H9 (cell line): ENCODE measurements at regions not wholly inside any gene's neighbourhood (a gene's known extent, or its start where the extent isn't known, plus 50 kb on each side); places are given as distances from the start of the nearest gene placed in this dataset.

Experiments used
- DNase-seq: peaks from one replicate; pipeline ENCODE4 v3.0.0-alpha.2; 2017
- H2AFZ ChIP-seq: one replicate; pipeline ENCODE4 v1.6.1; 2013; ENCODE audit warnings: mild to moderate bottlenecking, low read length, control low read depth, moderate library complexity
- H2AK5ac ChIP-seq: 2 replicates; pipeline ENCODE4 v1.6.1; 2013; ENCODE audit warnings: low read length, control low read depth, mixed read lengths; ENCODE audit not compliant: insufficient read length
- H2BK120ac ChIP-seq: one replicate; pipeline ENCODE4 v1.6.1; 2013; ENCODE audit warnings: low read depth, mild to moderate bottlenecking, low read length, control low read depth, inconsistent platforms; ENCODE audit not compliant: poor library complexity, severe bottlenecking
- H2BK12ac ChIP-seq: 2 replicates; pipeline ENCODE4 v1.6.1; 2013; ENCODE audit warnings: low read length, control low read depth, mixed read lengths, low read depth; ENCODE audit not compliant: insufficient read length
- H2BK15ac ChIP-seq: 2 replicates; pipeline ENCODE4 v1.6.1; 2013; ENCODE audit warnings: low read depth, low read length, control low read depth
- H2BK20ac ChIP-seq: one replicate; pipeline ENCODE4 v1.6.1; 2013; ENCODE audit warnings: low read depth, mild to moderate bottlenecking, low read length, control low read depth, inconsistent platforms; ENCODE audit not compliant: poor library complexity, severe bottlenecking
- H2BK5ac ChIP-seq: 2 replicates; pipeline ENCODE4 v1.6.1; 2013; ENCODE audit warnings: low read length, control low read depth, mixed read lengths; ENCODE audit not compliant: insufficient read length
- H3K14ac ChIP-seq: 2 replicates; pipeline ENCODE4 v1.6.1; 2013; ENCODE audit warnings: low read length, control low read depth; ENCODE audit not compliant: insufficient read depth
- H3K18ac ChIP-seq: 2 replicates; pipeline ENCODE4 v1.6.1; 2013; ENCODE audit warnings: low read depth, mild to moderate bottlenecking, mixed read lengths, low read length, control low read depth; ENCODE audit not compliant: insufficient read length
- H3K23ac ChIP-seq: 2 replicates; pipeline ENCODE4 v1.6.1; 2013; ENCODE audit warnings: low read length, control low read depth, mixed read lengths, low read depth; ENCODE audit not compliant: insufficient read length
- H3K23me2 ChIP-seq: 2 replicates; pipeline ENCODE4 v1.6.1; 2013; ENCODE audit warnings: low read depth, mild to moderate bottlenecking, mixed read lengths, low read length, control low read depth; ENCODE audit not compliant: insufficient read length, poor library complexity, severe bottlenecking
- H3K27ac ChIP-seq: 2 replicates; pipeline ENCODE4 v1.5.1; 2013; ENCODE audit warnings: low read length, control low read depth, mixed read lengths, low read depth; ENCODE audit not compliant: insufficient read length
- H3K27me3 ChIP-seq: 2 replicates; pipeline ENCODE4 v1.6.1; 2013; ENCODE audit warnings: low read length, control low read depth, inconsistent platforms; ENCODE audit not compliant: insufficient read depth
- H3K4ac ChIP-seq: 2 replicates; pipeline ENCODE4 v1.6.1; 2013; ENCODE audit warnings: low read depth, mild to moderate bottlenecking, control low read depth, inconsistent platforms, low read length, moderate library complexity
- H3K4me1 ChIP-seq: 2 replicates; pipeline ENCODE4 v1.6.1; 2013; ENCODE audit warnings: low read length, control low read depth, inconsistent platforms; ENCODE audit not compliant: insufficient read depth
- H3K4me2 ChIP-seq: 2 replicates; pipeline ENCODE4 v1.6.1; 2013; ENCODE audit warnings: low read length, control low read depth, mixed read lengths; ENCODE audit not compliant: insufficient read length, insufficient read depth
- H3K56ac ChIP-seq: 2 replicates; pipeline ENCODE4 v1.6.1; 2013; ENCODE audit warnings: low read depth, mild to moderate bottlenecking, mixed read lengths, low read length, control low read depth; ENCODE audit not compliant: insufficient read length
- H3K79me1 ChIP-seq: 2 replicates; pipeline ENCODE4 v1.6.1; 2013; ENCODE audit warnings: low read depth, mild to moderate bottlenecking, moderate library complexity, low read length, control low read depth, inconsistent platforms; ENCODE audit not compliant: insufficient read depth, poor library complexity, severe bottlenecking
- H3K79me2 ChIP-seq: 2 replicates; pipeline ENCODE4 v1.6.1; 2013; ENCODE audit warnings: low read length, control low read depth, inconsistent platforms; ENCODE audit not compliant: insufficient read depth
- H3K9ac ChIP-seq: 2 replicates; pipeline ENCODE4 v1.6.1; 2013; ENCODE audit warnings: low read length, control low read depth, mixed read lengths; ENCODE audit not compliant: insufficient read length; ENCODE audit errors: extremely low read depth
- H3K9me3 ChIP-seq: one replicate; pipeline ENCODE4 v1.6.1; 2013; ENCODE audit warnings: low read depth, low read length, inconsistent platforms; ENCODE audit not compliant: control insufficient read depth
- H3T11ph ChIP-seq: one replicate; pipeline ENCODE4 v1.6.1; 2013; ENCODE audit warnings: mild to moderate bottlenecking, low read length, control low read depth, inconsistent platforms
- H4K20me1 ChIP-seq: one replicate; pipeline ENCODE4 v1.6.1; 2013; ENCODE audit not compliant: control insufficient read depth, insufficient read length, insufficient read depth
- H4K5ac ChIP-seq: 2 replicates; pipeline ENCODE4 v1.6.1; 2013; ENCODE audit warnings: low read depth, mild to moderate bottlenecking, mixed read lengths, low read length, control low read depth; ENCODE audit not compliant: insufficient read length
- H4K8ac ChIP-seq: replicated peaks from 2 replicates; pipeline ENCODE4 v1.6.1; 2013; ENCODE audit warnings: low read length, control low read depth, mixed read lengths, low read depth; ENCODE audit not compliant: insufficient read length
- H4K91ac ChIP-seq: 2 replicates; pipeline ENCODE4 v1.6.1; 2013; ENCODE audit warnings: low read depth, mild to moderate bottlenecking, moderate library complexity, mixed read lengths, low read length, control low read depth; ENCODE audit not compliant: insufficient read length
- H3K27ac Mint-ChIP-seq, 3 experiments: 2 replicates in 2 of 3; 3 replicates in 1 of 3; pipeline ENCODE4 v1.8.0; 2020 to 2021; ENCODE audit warnings: mixed read lengths in 3 of 3, mild to moderate bottlenecking in 1 of 3, moderate library complexity in 1 of 3
- H3K27me3 Mint-ChIP-seq: 2 replicates; pipeline ENCODE4 v1.8.0; 2021; ENCODE audit warnings: low read depth, mild to moderate bottlenecking, moderate library complexity, mixed read lengths
- H3K36me3 Mint-ChIP-seq, 3 experiments: 2 replicates in 2 of 3; 3 replicates in 1 of 3; pipeline ENCODE4 v1.8.0; 2020 to 2021; ENCODE audit warnings: low read depth in 3 of 3, mixed read lengths in 3 of 3; ENCODE audit not compliant: insufficient read depth in 1 of 3
- H3K4me1 Mint-ChIP-seq, 2 experiments: 2 replicates each; pipeline ENCODE4 v1.8.0; 2020; ENCODE audit warnings: mixed read lengths in 2 of 2
- H3K4me3 Mint-ChIP-seq, 2 experiments: 2 replicates in 1 of 2; 3 replicates in 1 of 2; pipeline ENCODE4 v1.8.0; 2020 to 2021; ENCODE audit warnings: mild to moderate bottlenecking in 2 of 2, mixed read lengths in 2 of 2, moderate library complexity in 1 of 2
- H3K9me3 Mint-ChIP-seq, 2 experiments: 2 replicates in 1 of 2; 3 replicates in 1 of 2; pipeline ENCODE4 v1.8.0; 2020; ENCODE audit warnings: mild to moderate bottlenecking in 2 of 2, mixed read lengths in 2 of 2, moderate library complexity in 1 of 2
- WGBS: extraction: QIAGEN DNeasy Blood & Tissue Kit; methylation state at CpG from one replicate; pipeline ENCODE4 v1.1.7; 2013; ENCODE audit warnings: missing lambda C conversion rate, low lambda C conversion rate, mixed read lengths; ENCODE audit not compliant: insufficient read length; ENCODE audit errors: extremely low coverage; 5-methylcytosine and 5-hydroxymethylcytosine counted together
- TF ChIP-seq, protein P1 (sequence below): fragments of 200-600 bp; sonication (generic); conservative IDR thresholded peaks from 3 replicates; pipeline ENCODE4 v1.8.0; 2021; ENCODE audit warnings: antibody characterized with exemption, mild to moderate bottlenecking

DNA sequence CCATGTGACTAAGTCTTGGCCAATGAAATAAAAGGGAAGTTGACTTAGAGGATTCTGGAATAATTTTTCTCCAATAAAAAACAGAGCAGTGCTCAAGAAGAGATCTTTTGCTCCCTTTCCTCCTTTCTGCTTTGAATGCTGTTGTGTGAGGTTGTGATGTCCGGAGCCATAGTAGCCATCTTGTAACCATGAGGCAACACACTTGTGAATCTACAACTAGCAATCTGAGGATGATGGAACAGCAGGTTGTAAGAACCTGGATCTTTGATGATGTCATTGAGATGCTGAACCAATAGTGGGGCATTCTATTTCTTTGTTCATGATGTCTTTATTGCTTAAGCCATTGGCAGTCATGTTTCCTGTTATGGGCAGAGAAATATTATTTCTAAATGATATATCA, 230.0 kb upstream of the SRRM4 start:
- H3K27ac Mint-ChIP-seq = no peak overlapping the region
- peaks cover 0 to 4% of the 10 kb centered on the region in 2 experiments; a peak in 1 of 5 replicates for H3K9me3 Mint-ChIP-seq
- Histone ChIP-seq H4K91ac (no peak overlapping the region), H3K23me2 (no peaks in the 10 kb centered on the region), H4K20me1 (no peaks in the 10 kb centered on the region), H3K4ac (no peak overlapping the region), H2BK20ac (no peak overlapping the region), H2AFZ (no peak overlapping the region), H3K4me1 (peaks cover 4% of the 10 kb centered on the region; the same call in 1 of the 2 replicates), H2AK5ac (no peak overlapping the region), H2BK120ac (no peak overlapping the region), H3K79me2 (no peaks in the 10 kb centered on the region), H3K27ac (no peak overlapping the region), H3K18ac (no peak overlapping the region), H3K9ac (no peak overlapping the region), H3K4me2 (no peak overlapping the region), H3K9me3 (no peaks in the 10 kb centered on the region), H4K8ac (no peak overlapping the region), H3K23ac (no peak overlapping the region), H2BK15ac (no peak overlapping the region), H3K14ac (no peak overlapping the region), H3K79me1 (no peaks in the 10 kb centered on the region), H3K56ac (no peak overlapping the region), H4K5ac (no peak overlapping the region), H2BK12ac (no peak overlapping the region), H3K27me3 (no peaks in the 10 kb centered on the region), H2BK5ac (no peak overlapping the region), H3T11ph (no peak overlapping the region)
- TF ChIP-seq, protein P1, sequence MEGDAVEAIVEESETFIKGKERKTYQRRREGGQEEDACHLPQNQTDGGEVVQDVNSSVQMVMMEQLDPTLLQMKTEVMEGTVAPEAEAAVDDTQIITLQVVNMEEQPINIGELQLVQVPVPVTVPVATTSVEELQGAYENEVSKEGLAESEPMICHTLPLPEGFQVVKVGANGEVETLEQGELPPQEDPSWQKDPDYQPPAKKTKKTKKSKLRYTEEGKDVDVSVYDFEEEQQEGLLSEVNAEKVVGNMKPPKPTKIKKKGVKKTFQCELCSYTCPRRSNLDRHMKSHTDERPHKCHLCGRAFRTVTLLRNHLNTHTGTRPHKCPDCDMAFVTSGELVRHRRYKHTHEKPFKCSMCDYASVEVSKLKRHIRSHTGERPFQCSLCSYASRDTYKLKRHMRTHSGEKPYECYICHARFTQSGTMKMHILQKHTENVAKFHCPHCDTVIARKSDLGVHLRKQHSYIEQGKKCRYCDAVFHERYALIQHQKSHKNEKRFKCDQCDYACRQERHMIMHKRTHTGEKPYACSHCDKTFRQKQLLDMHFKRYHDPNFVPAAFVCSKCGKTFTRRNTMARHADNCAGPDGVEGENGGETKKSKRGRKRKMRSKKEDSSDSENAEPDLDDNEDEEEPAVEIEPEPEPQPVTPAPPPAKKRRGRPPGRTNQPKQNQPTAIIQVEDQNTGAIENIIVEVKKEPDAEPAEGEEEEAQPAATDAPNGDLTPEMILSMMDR = no peak
- peaks cover 21 to 23% of the 10 kb centered on the region in 2 experiments for H3K4me1 Mint-ChIP-seq
- H3K27me3 Mint-ChIP-seq = peaks cover 10% of the 10 kb centered on the region
- DNase-seq = no peak
- H3K4me3 Mint-ChIP-seq = no peak overlapping the region
- H3K36me3 Mint-ChIP-seq = no peaks in the 10 kb centered on the region; a peak in 1 of 7 replicates
- no CpG with 5 or more reads among the region's 1 CpG for WGBS
